Keratinocyte (primary cell): ENCODE measurements at regions not wholly inside any gene's neighbourhood (a gene's known extent, or its start where the extent isn't known, plus 50 kb on each side); places are given as distances from the start of the nearest gene placed in this dataset.

Experiments used
- DNase-seq: peaks from one replicate; pipeline ENCODE4 v3.0.0-alpha.2; 2011; ENCODE audit warnings: low read depth, missing footprints, low spot score
- FAIRE-seq: peaks from 2 replicates; lab custom pipeline; 2011; peaks lifted over from hg19 to GRCh38; lab: Jason Lieb, UNC
- H2AFZ ChIP-seq: 2 replicates; pipeline ENCODE4 v1.6.0; 2012; ENCODE audit warnings: low read length, control low read depth, inconsistent platforms; ENCODE audit not compliant: control insufficient read depth
- H3K27ac ChIP-seq: 2 replicates; pipeline ENCODE4 v1.5.1; 2011; ENCODE audit warnings: low read length; ENCODE audit not compliant: control insufficient read depth, insufficient read depth
- H3K27me3 ChIP-seq: 3 replicates; pipeline ENCODE4 v1.6.0; 2011; ENCODE audit warnings: low read length; ENCODE audit not compliant: control insufficient read depth, insufficient read depth; ENCODE audit errors: extremely low read depth
- H3K36me3 ChIP-seq, 2 experiments: 2 replicates in 1 of 2; 3 replicates in 1 of 2; pipeline ENCODE4 v1.5.1; 2011; ENCODE audit warnings: low read length in 2 of 2, mild to moderate bottlenecking in 1 of 2; ENCODE audit not compliant: control insufficient read depth in 2 of 2, insufficient read depth in 2 of 2; ENCODE audit errors: extremely low read depth in 1 of 2
- H3K4me1 ChIP-seq: 3 replicates; pipeline ENCODE4 v1.5.1; 2011; ENCODE audit warnings: low read length; ENCODE audit not compliant: control insufficient read depth, insufficient read depth; ENCODE audit errors: extremely low read depth
- H3K4me2 ChIP-seq: 3 replicates; pipeline ENCODE4 v1.6.0; 2011; ENCODE audit warnings: low read depth, low read length; ENCODE audit not compliant: control insufficient read depth, insufficient read depth; ENCODE audit errors: extremely low read depth
- H3K4me3 ChIP-seq, 3 experiments: fragments of 200-600 bp in 1 of 3; sonication (generic) in 1 of 3; 2 replicates in 2 of 3; 3 replicates in 1 of 3; pipeline ENCODE4 v1.5.1; 2011 to 2016; ENCODE audit warnings: low read length in 3 of 3, mild to moderate bottlenecking in 3 of 3, control low read depth in 2 of 3, inconsistent platforms in 1 of 3, low read depth in 1 of 3, mixed read lengths in 1 of 3, mixed run types in 1 of 3, moderate library complexity in 1 of 3; ENCODE audit not compliant: control insufficient read depth in 2 of 3, insufficient read depth in 2 of 3; ENCODE audit errors: extremely low read depth in 1 of 3
- H3K79me2 ChIP-seq: 2 replicates; pipeline ENCODE4 v1.6.0; 2012; ENCODE audit warnings: low read length; ENCODE audit not compliant: control insufficient read depth, insufficient read depth
- H3K9ac ChIP-seq: 3 replicates; pipeline ENCODE4 v1.6.0; 2011; ENCODE audit warnings: low read length; ENCODE audit not compliant: control insufficient read depth, insufficient read depth; ENCODE audit errors: extremely low read depth
- H3K9me1 ChIP-seq: 3 replicates; pipeline ENCODE4 v1.6.0; 2011; ENCODE audit warnings: low read length; ENCODE audit not compliant: control insufficient read depth, insufficient read depth; ENCODE audit errors: extremely low read depth
- H3K9me3 ChIP-seq: 2 replicates; pipeline ENCODE4 v1.5.1; 2012; ENCODE audit warnings: low read depth, low read length; ENCODE audit not compliant: control insufficient read depth
- H4K20me1 ChIP-seq: 3 replicates; pipeline ENCODE4 v1.6.0; 2011; ENCODE audit warnings: low read length; ENCODE audit not compliant: control insufficient read depth, insufficient read depth; ENCODE audit errors: extremely low read depth
- CTCF ChIP-seq, 3 experiments: IDR thresholded peaks in 1 of 3; conservative IDR thresholded peaks in 1 of 3; optimal IDR thresholded peaks in 1 of 3; 2 replicates in 2 of 3; 3 replicates in 1 of 3; pipeline versions ENCODE3 to v1.5.1; 2011; ENCODE audit warnings: low read length in 3 of 3, mild to moderate bottlenecking in 3 of 3, moderate library complexity in 2 of 3, control low read depth in 1 of 3, inconsistent platforms in 1 of 3; ENCODE audit not compliant: insufficient read depth in 2 of 3; ENCODE audit errors: extremely low read depth in 1 of 3
- EZH2 ChIP-seq: IDR thresholded peaks from one replicate; pipeline ENCODE4 v1.6.1; 2012; ENCODE audit warnings: inconsistent platforms, mild to moderate bottlenecking, low read length, moderate library complexity
- dilution Hi-C: fragments of 300-500 bp; cut with MboI; formaldehyde crosslinking; loops from one replicate; pipeline ENCODE4 v1.7.0; 2020; ENCODE audit warnings: low sequenced_read_pairs; ENCODE audit not compliant: extremely low pct_ligation_motif_present

- no peak overlapping the region for H2AFZ ChIP-seq
- no peak overlapping the region for H3K9ac ChIP-seq
- DNase-seq = no peak
- no peak for TF ChIP-seq EZH2
- no peak for TF ChIP-seq CTCF (optimal IDR thresholded peaks at IDR 0.05 in 1 of 3, IDR thresholded peaks at IDR 0.05 in 1 of 3, conservative IDR thresholded peaks at IDR 0.05 in 1 of 3; ENCODE audit: extremely low read depth in 1 of 3, insufficient read depth in 2 of 3, low read length in 3 of 3)
- no peaks in the 10 kb centered on the region for H3K36me3 ChIP-seq
- no peaks in the 10 kb centered on the region for H4K20me1 ChIP-seq
- no peaks in the 10 kb centered on the region for H3K4me1 ChIP-seq
- H3K4me2 ChIP-seq = no peak overlapping the region
- FAIRE-seq = no peak
- no peaks in the 10 kb centered on the region for H3K9me3 ChIP-seq
- no peak overlapping the region for H3K4me3 ChIP-seq
- H3K9me1 ChIP-seq = no peaks in the 10 kb centered on the region
- H3K27me3 ChIP-seq = peaks cover 10% of the 10 kb centered on the region
- dilution Hi-C loops = no loop called here
- H3K27ac ChIP-seq = no peak overlapping the region
- H3K79me2 ChIP-seq = no peaks in the 10 kb centered on the region
Measured at GRCh38 chr2:235218486-235218907, 266.7 kb downstream of the SH3BP4 start.

- H3K27ac ChIP-seq = no peak overlapping the region
- H3K9ac ChIP-seq = no peak overlapping the region
- DNase-seq = no peak
- no peaks in the 10 kb centered on the region for H3K9me3 ChIP-seq
- no peaks in the 10 kb centered on the region for H4K20me1 ChIP-seq
- H3K9me1 ChIP-seq = no peaks in the 10 kb centered on the region
- TF ChIP-seq CTCF (optimal IDR thresholded peaks at IDR 0.05 in 1 of 3, IDR thresholded peaks at IDR 0.05 in 1 of 3, conservative IDR thresholded peaks at IDR 0.05 in 1 of 3; ENCODE audit: extremely low read depth in 1 of 3, insufficient read depth in 2 of 3, low read length in 3 of 3) (no peak), EZH2 (no peak)
- dilution Hi-C loops = no loop called here
- no peaks in the 10 kb centered on the region for H3K4me1 ChIP-seq
- H2AFZ ChIP-seq = no peak overlapping the region
- H3K36me3 ChIP-seq = no peaks in the 10 kb centered on the region
- no peaks in the 10 kb centered on the region for H3K79me2 ChIP-seq
- H3K27me3 ChIP-seq = peaks cover 5% of the 10 kb centered on the region
- H3K4me3 ChIP-seq = no peak overlapping the region
- no peak overlapping the region for H3K4me2 ChIP-seq
- FAIRE-seq = no peak
Measured at GRCh38 chr2:235219048-235219447, 267.2 kb downstream of the SH3BP4 start.
